GM23248 (cell line): ENCODE measurements at regions not wholly inside any gene's neighbourhood (a gene's known extent, or its start where the extent isn't known, plus 50 kb on each side); places are given as distances from the start of the nearest gene placed in this dataset.

Experiments used
- DNase-seq: peaks from one replicate; pipeline ENCODE4 v3.0.0-alpha.2; 2015
- H2AFZ ChIP-seq: fragments of 200-600 bp; sonication (generic); 2 replicates; pipeline ENCODE4 v1.6.1; 2016; ENCODE audit warnings: antibody characterized with exemption
- H3F3A ChIP-seq: fragments of 200-600 bp; sonication (generic); 2 replicates; pipeline ENCODE4 v1.6.1; 2016; ENCODE audit warnings: mild to moderate bottlenecking, antibody characterized with exemption, mixed run types; ENCODE audit not compliant: insufficient read depth
- H3K27ac ChIP-seq: fragments of 200-600 bp; sonication (generic); 2 replicates; pipeline ENCODE4 v1.5.1; 2016; ENCODE audit warnings: mild to moderate bottlenecking
- H3K27me3 ChIP-seq: fragments of 200-600 bp; sonication (generic); replicated peaks from 2 replicates; pipeline ENCODE4 v1.6.1; 2016; ENCODE audit warnings: mild to moderate bottlenecking; ENCODE audit not compliant: insufficient read depth
- H3K36me3 ChIP-seq: fragments of 200-600 bp; sonication (generic); 2 replicates; pipeline ENCODE4 v1.6.1; 2016; ENCODE audit warnings: low read depth, mild to moderate bottlenecking
- H3K4me1 ChIP-seq: fragments of 200-600 bp; sonication (generic); 2 replicates; pipeline ENCODE4 v1.6.1; 2016; ENCODE audit warnings: mild to moderate bottlenecking; ENCODE audit not compliant: insufficient read depth
- H3K4me2 ChIP-seq: fragments of 200-600 bp; sonication (generic); one replicate; pipeline ENCODE4 v1.6.1; 2016; ENCODE audit warnings: mild to moderate bottlenecking; ENCODE audit not compliant: unreplicated experiment
- H3K4me3 ChIP-seq: fragments of 200-600 bp; sonication (generic); 2 replicates; pipeline ENCODE4 v1.5.1; 2016; ENCODE audit warnings: mild to moderate bottlenecking
- H3K79me2 ChIP-seq: fragments of 200-600 bp; sonication (generic); 2 replicates; pipeline ENCODE4 v1.6.1; 2016; ENCODE audit warnings: mild to moderate bottlenecking; ENCODE audit not compliant: insufficient read depth
- H3K9ac ChIP-seq: fragments of 200-600 bp; sonication (generic); 2 replicates; pipeline ENCODE4 v1.6.1; 2016; ENCODE audit warnings: mild to moderate bottlenecking
- H3K9me2 ChIP-seq: fragments of 200-600 bp; sonication (generic); 2 replicates; pipeline ENCODE4 v1.6.1; 2016; ENCODE audit warnings: mixed run types, mild to moderate bottlenecking, moderate library complexity; ENCODE audit not compliant: insufficient read depth
- H3K9me3 ChIP-seq: fragments of 200-600 bp; sonication (generic); one replicate; pipeline ENCODE4 v1.6.1; 2017; ENCODE audit warnings: low read depth
- H4K20me1 ChIP-seq: fragments of 200-600 bp; sonication (generic); 2 replicates; pipeline ENCODE4 v1.6.0; 2016; ENCODE audit not compliant: insufficient read depth
- EZH2 ChIP-seq: fragments of 200-600 bp; sonication (generic); IDR thresholded peaks from 2 replicates; pipeline ENCODE4 v1.6.1; 2018; ENCODE audit warnings: antibody characterized with exemption, mild to moderate bottlenecking; ENCODE audit not compliant: insufficient read depth, poor library complexity, severe bottlenecking
- EZH2phosphoT487 ChIP-seq: fragments of 200-600 bp; sonication (generic); IDR thresholded peaks from 2 replicates; pipeline ENCODE4 v1.6.1; 2018; ENCODE audit warnings: antibody characterized with exemption, moderate library complexity, mild to moderate bottlenecking, low read depth; ENCODE audit not compliant: insufficient read depth
- WGBS, 2 experiments: methylation state at CpG; one replicate each; pipeline ENCODE4 v1.1.6; 2015 to 2017; ENCODE audit warnings: low lambda C conversion rate in 2 of 2, low coverage in 1 of 2; ENCODE audit errors: missing lambda C conversion rate in 2 of 2; 5-methylcytosine and 5-hydroxymethylcytosine counted together
- in situ Hi-C: fragments of 300-500 bp; cut with MboI; formaldehyde crosslinking; loops from 2 replicates; pipeline ENCODE4 v1.15.0; 2020

DNA sequence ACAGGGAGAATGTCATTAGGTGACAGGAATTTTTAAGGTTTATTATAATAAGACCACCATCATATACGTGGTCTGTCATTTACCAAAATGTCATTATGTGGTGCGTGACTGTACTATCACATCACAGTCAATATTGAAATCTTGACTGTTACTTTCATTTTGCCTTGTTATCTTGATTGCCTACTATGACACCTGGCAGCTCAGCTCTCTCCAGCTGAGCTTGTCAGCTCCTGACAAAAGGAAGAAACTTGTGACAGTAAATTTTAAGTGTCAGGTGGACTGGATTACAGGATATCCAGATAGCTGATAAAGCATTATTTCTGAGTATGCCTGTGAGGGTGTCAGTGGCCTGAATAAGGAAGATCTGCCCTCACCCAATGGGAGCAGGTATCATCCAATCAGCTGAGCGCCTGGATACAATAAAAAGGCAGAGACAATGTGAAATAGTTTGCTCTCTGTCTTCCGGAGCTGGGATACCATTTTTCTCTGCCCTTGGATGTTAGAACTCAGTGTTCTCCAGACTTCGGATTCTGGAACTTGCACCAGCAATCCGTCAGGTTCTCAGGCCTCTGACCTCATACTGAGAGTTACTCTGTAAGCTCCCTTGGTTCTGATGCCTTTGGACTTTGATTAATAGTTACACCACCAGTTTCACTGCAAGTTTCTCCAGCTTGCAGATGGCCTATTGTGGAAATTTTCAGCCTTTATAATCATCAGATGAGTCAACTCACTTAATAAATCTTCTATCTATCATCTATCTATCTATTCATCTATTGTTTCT lies 1454.7 kb upstream of the IGFBP7 start:
- Histone ChIP-seq H3K4me3 (no peak overlapping the region), H3K4me2 (no peak overlapping the region), H3K27me3 (no peaks in the 10 kb centered on the region), H3K9me3 (peaks cover 3% of the 10 kb centered on the region), H3K27ac (no peak overlapping the region), H3K79me2 (no peaks in the 10 kb centered on the region), H3K9ac (no peak overlapping the region), H3F3A (no peaks in the 10 kb centered on the region), H3K36me3 (no peaks in the 10 kb centered on the region), H2AFZ (no peak overlapping the region), H3K9me2 (no peaks in the 10 kb centered on the region), H4K20me1 (no peaks in the 10 kb centered on the region), H3K4me1 (no peaks in the 10 kb centered on the region)
- WGBS, 2 experiments, result 18 to 21% methylated on average over 6 of the region's 6 CpGs
- TF ChIP-seq EZH2phosphoT487 (no peak), EZH2 (no peak)
- no peak for DNase-seq
- in situ Hi-C loops, result no loop called here

DNA sequence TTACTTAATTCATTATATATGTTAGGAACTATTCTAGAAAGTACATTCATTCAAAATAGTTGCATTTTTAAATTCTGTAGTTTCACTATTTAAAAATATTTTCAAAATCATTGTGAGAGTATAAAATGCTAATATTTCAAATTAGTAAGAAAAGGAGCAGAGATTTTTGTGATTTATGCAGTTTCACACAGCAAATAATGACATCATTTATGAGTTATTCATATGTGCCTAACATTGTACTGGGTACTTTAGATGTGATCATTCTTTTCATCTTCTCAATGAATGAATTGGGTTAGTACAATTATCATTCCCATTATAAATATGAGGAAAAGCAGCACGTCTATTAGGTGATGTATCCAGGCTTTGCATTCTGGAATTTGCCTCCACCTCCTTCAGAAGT lies 1451.0 kb upstream of the IGFBP7 start:
- Histone ChIP-seq H3K9me2 (no peaks in the 10 kb centered on the region), H3K79me2 (no peaks in the 10 kb centered on the region), H3K27ac (no peak overlapping the region), H2AFZ (no peak overlapping the region), H3K4me3 (no peak overlapping the region), H3K36me3 (no peaks in the 10 kb centered on the region), H3K27me3 (no peaks in the 10 kb centered on the region), H3K9me3 (peaks cover 3% of the 10 kb centered on the region), H3F3A (no peaks in the 10 kb centered on the region), H3K4me1 (no peaks in the 10 kb centered on the region), H3K9ac (no peak overlapping the region), H4K20me1 (no peaks in the 10 kb centered on the region), H3K4me2 (no peak overlapping the region)
- WGBS, 2 experiments, result 0 to 8% methylated on average over 1 of the region's 1 CpG
- TF ChIP-seq EZH2, result no peak
- DNase-seq, result no peak
- in situ Hi-C loops, result no loop called here

DNA sequence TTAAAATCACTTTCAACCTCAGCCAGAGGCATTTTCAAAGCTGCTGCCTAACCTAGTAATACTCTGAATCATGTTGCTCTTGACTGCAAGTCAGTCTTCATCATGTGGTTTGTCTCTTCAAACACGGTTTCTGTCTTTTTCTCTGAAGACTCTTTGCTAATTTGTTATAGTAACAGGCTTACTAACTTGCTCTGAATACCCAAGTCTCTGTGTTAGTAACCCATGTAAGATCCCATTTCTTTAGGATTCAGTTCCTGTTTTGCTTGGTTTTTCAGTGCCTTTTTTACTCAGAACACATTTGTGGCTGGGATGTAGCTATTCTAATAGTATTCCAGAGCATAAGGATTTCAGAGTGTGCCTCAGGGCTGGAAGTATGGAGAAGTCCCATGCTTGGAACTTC lies 1450.6 kb upstream of the IGFBP7 start:
- Histone ChIP-seq H3K9me3 (peaks cover 3% of the 10 kb centered on the region), H3K27ac (no peak overlapping the region), H3K4me3 (no peak overlapping the region), H4K20me1 (no peaks in the 10 kb centered on the region), H3K4me1 (no peaks in the 10 kb centered on the region), H3K9ac (no peak overlapping the region), H3F3A (no peaks in the 10 kb centered on the region), H3K27me3 (no peaks in the 10 kb centered on the region), H3K79me2 (no peaks in the 10 kb centered on the region), H3K4me2 (no peak overlapping the region), H3K36me3 (no peaks in the 10 kb centered on the region), H2AFZ (no peak overlapping the region), H3K9me2 (no peaks in the 10 kb centered on the region)
- 0 to 5% methylated on average over 1 of the region's 1 CpG for WGBS, 2 experiments
- DNase-seq, result no peak
- in situ Hi-C loops, result no loop called here
- TF ChIP-seq EZH2phosphoT487 (no peak), EZH2 (no peak)

DNA sequence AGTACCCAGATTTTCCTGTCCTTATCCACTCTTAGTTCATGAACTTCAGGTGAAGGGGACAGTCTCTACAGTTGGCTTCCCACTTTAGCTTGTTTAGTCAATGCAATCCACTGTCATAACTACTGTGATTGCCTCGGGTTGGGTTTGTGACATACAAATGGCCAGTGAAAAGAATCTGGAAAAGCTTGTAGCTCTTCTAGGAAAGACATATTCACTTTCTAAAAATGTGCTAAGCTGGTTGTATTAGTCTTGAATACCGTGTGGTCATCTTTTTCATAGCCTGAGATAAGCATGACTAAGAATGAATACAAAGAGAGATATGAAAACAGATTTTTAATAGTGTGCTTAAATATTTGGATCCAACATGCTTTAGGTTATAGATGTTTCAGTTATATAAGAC lies 1443.5 kb upstream of the IGFBP7 start:
- Histone ChIP-seq H3K4me3 (no peak overlapping the region), H3K4me2 (no peak overlapping the region), H3K27ac (no peak overlapping the region), H3K27me3 (no peaks in the 10 kb centered on the region), H3F3A (no peaks in the 10 kb centered on the region), H3K36me3 (no peaks in the 10 kb centered on the region), H3K9me2 (no peaks in the 10 kb centered on the region), H3K79me2 (no peaks in the 10 kb centered on the region), H4K20me1 (no peaks in the 10 kb centered on the region), H2AFZ (no peak overlapping the region), H3K9me3 (no peaks in the 10 kb centered on the region), H3K9ac (no peak overlapping the region), H3K4me1 (no peaks in the 10 kb centered on the region)
- no peak for DNase-seq
- TF ChIP-seq EZH2 (no peak), EZH2phosphoT487 (no peak)
- WGBS, 2 experiments, result 0 to 4% methylated on average over 2 of the region's 2 CpGs
- in situ Hi-C loops, result no loop called here

DNA sequence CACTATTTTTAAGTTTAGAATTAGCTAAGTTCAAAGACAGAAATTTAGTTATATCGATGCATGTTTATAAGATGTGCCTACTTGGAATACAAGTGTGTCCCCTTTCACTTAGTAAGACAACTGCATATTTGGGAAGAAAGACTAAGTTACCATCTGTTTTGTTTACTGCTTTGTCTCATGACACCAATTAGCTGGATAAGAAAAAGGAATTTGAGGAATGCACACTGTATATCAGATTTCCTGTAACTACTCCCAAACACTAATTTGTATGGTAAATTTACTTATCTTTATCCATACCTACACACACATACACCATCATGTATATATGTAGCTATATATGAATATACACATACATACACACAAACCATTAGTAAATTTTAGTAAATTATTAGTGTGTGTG lies 1442.8 kb upstream of the IGFBP7 start:
- WGBS, 2 experiments, result 39 to 58% methylated on average over 1 of the region's 1 CpG
- no peak for DNase-seq
- in situ Hi-C loops, result no loop called here
- Histone ChIP-seq H2AFZ (no peak overlapping the region), H3F3A (no peaks in the 10 kb centered on the region), H3K9me3 (no peaks in the 10 kb centered on the region), H3K79me2 (no peaks in the 10 kb centered on the region), H3K4me2 (no peak overlapping the region), H4K20me1 (no peaks in the 10 kb centered on the region), H3K27me3 (no peaks in the 10 kb centered on the region), H3K4me3 (no peak overlapping the region), H3K9me2 (no peaks in the 10 kb centered on the region), H3K9ac (no peak overlapping the region), H3K36me3 (no peaks in the 10 kb centered on the region), H3K27ac (no peak overlapping the region), H3K4me1 (no peaks in the 10 kb centered on the region)
- TF ChIP-seq EZH2phosphoT487 (no peak), EZH2 (no peak)
